ENCODE measurements at regions not wholly inside any gene's neighbourhood (a gene's known extent, or its start where the extent isn't known, plus 50 kb on each side); places are given as distances from the start of the nearest gene placed in this dataset.

DNA sequence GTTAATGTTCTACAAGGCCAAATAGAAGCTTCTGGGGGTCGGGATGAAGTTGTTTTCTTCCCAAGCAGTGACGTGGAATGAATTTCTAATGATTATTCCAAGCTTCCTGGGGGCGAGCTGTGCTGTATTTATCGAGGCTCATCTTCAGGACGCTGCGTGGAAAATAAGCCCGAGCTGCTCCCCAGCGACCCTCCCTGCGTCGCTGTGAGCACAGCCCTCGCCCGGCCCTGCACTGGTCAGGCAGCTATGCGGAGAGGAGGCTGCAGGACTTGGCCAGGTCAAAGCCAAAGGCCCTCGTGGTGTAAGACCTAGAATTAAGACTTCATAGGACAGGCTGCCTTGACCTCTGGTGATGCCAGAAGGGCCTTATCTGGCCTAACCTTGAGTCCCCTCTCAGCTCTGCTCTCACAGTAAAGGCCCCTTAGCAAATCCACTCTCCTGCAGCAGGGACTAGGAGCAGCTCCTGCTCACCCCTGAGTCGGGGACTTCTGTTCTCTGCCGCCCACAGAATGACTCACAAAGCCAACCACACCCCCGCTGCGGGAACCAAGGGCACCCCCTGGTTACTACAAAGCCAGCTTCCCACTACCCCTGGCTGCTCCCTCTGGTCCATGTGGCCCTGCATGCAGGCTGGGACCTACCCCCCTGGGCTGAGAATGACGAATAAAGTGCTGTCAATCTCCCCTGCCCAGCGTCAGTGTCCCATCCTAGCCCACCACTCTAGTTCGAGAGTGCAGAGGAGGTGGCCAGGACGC lies 501.6 kb downstream of the TCERG1L start:
- no peak for DNase-seq

GRCh38 chr10:130810856-130811255 lies 500.7 kb downstream of the TCERG1L start:
- DNase-seq: no peak

GRCh38 chr10:130812381-130813148 lies 499.0 kb downstream of the TCERG1L start:
- no peak for DNase-seq

- no peak for DNase-seq
Measured at GRCh38 chr10:130814610-130815009, 496.9 kb downstream of the TCERG1L start.

- no peak for DNase-seq
Measured at GRCh38 chr10:130816116-130816901, 495.2 kb downstream of the TCERG1L start.

GRCh38 chr10:130817046-130817624 lies 494.4 kb downstream of the TCERG1L start:
- DNase-seq: no peak

DNA sequence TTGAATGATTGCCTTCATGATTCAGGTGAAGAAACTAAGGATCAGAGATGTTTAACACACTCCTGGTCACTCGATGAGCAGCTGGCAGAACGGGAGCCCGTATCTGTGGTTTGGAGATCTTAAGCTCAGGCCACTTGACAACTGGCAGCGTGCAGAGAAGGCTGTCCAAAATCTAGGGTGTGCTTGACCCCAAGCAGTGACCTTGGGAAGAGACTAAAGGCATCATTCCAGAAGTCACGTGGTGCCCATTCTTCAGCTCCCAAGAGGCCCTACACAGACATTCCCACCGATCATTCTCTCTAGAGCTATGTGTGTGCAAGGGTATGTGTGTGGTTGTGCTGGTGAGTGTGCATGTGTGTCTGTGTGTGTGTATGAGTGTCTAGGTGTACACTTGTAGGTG lies 493.8 kb downstream of the TCERG1L start:
- DNase-seq: no peak

GRCh38 chr10:130820880-130821482 lies 490.5 kb downstream of the TCERG1L start:
- DNase-seq: no peak

GRCh38 chr10:130824230-130825014 lies 487.1 kb downstream of the TCERG1L start:
- no peak for DNase-seq

DNA sequence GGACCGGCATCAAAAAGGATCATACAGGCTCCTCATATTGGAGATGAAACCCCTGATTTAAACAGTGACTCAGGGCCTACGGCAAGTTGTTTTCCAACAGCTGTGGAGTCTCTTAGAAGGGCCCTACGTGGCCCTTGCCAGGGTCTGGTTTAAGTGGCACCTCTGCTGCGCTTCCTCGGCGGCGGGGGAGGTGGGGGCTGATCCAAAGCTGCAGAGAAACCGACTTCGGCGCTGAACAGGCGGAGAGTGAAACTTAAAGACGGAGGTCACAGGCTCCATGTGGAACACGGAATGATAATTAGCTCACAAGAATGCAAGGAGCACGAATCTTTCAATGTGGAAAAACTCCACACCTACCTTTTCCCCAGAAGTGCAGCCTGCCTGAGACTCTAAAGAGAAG lies 477.9 kb downstream of the TCERG1L start:
- DNase-seq: no peak

DNA sequence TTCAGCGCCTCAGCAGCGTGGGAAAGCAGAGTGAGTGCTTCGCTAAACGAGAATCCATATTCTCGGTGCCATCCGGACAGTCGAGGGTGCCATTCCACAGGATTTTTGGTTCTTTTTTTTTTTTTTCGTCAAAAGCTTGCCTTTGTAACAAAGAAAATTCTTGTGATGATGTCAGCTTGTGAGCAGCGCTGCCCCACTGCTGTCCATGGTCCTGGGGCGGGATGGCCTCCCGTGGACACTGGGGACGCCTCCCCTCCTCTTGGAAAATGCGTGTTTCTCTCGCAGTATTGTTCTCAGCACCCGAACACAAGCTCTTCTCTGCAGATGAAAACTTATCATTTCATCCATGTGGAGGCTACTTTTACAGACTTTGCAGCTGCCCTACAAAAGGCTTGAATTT lies 477.4 kb downstream of the TCERG1L start:
- DNase-seq: no peak

GRCh38 chr10:130834573-130834972 lies 476.9 kb downstream of the TCERG1L start:
- no peak for DNase-seq

DNA sequence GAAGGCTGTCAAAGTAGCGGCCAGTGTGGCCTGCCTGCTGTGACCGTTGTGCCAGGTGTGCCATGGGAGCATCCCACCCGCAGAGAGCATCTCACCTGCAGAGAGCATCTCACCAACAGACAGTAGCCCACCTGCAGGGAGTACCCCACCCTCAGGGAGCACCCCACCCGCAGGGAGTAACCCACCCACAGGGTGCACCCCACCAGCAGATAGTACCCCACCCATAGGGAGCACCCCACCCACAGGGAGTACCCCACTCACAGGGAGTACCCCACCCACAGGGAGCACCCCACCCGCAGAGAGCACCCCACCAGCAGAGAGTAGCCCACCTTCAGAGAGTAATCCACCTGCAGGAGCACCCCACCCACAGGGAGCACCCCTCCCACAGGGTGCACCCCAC lies 476.5 kb downstream of the TCERG1L start:
- DNase-seq: no peak

DNA sequence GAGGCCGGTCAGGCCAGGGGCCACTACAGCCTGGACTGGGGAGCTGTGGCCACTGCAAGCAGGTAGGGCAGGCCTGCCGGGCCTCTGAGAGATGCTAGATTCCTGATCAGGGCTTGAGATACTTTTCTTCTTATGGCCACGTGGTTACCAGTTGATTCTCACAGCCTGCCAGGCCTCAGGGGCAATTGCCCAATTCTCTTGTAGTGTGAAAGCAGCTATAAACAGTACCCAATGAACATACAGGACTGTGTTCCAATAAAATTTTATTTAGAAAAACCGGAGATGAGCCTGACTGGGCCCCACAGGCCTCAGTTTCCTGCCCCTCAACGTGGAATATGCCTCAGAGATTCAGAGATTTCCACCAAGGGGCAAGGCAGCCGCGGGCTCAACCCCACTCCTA lies 475.2 kb downstream of the TCERG1L start:
- no peak for DNase-seq

GRCh38 chr10:130843051-130843653 lies 468.4 kb downstream of the TCERG1L start:
- no peak for DNase-seq

DNA sequence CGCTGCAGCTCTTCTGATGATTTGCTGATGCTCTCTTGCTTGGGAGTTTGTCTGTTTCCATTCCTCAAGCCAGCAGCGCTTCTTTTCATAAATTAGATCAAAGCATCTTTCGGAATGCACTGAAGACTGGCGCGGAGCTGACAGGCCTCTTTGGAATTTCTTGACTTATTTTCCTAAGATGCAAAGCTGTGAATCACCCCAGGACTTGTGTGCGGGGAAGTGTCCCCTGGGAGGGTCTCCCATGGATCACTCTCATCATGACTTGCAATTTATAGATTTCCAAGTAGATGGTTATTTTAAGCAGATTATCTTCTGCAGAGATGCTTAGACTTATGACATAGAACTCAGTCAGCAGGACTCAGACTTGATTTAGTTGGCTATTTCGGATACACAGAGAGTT lies 467.2 kb downstream of the TCERG1L start:
- no peak for DNase-seq

DNA sequence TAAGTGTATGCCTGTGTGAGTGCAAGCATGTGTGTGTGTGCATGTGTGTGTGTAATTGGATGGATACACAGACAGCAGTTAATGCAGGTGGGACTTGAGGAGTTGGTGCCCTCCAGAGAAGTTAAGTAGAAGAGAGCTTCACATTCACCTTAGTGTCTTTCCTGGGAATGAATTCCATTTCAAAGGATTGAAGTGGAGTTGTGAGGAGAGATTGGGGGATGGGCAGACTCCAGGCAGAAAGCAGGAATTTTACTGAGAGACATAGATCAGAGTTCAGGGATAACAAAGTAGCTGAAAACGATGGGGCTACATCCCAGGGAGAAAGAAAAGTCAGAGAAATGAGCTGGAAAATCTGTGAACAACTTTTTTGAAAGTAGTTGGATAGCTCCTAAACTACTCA lies 464.4 kb downstream of the TCERG1L start:
- no peak for DNase-seq

- no peak for DNase-seq
Measured at GRCh38 chr10:130848855-130849254, 462.7 kb downstream of the TCERG1L start.

DNA sequence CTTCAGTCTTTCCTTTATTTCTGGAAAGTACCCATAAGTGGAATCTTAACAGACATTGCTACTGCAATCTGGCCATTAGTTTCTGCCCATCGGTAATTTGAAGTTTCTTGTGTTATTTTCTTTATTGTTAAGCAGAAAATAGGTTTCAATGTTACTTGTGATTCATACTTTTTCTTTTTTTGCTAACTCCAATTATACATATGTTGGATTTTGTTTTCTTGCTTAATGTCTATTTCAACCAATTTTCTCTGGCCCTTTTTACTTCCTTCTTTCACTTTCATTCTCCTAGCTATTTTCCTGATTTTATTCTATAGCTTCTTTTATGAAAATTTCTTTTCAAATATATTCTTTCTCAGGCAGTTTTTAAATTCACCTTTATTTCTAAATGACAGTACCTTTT lies 457.4 kb downstream of the TCERG1L start:
- DNase-seq: no peak

DNA sequence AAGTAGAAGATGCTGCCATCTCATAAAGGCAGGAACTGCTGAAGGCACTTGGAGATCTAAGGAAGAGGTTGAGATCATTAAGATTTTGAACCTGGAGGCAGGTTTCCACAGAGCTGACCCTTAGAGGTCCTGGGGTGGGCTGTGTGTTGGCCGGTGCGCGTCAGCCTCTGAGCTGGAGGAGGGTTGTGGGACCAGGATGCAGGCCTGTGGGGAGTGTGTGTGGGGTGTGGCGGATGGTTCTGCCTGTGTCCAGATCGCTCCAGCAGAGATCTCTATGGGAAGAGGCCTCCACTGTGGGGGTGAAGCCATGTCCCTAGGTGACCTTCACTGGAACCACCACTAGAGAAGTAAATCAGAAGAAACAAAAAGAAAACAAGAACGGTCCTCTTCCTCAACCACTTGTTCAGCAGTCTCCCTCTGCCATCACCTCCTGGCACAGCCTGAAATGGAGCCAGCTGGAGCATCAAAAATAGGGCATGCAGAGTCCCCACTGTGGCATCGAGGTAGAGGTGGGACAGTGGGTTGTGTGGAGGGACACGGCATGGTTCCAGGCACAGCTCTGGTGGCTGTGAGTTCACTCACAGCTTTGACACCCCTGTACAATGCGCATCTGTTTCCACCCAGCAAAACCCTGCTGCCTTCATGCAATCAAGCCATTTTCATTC lies 453.8 kb downstream of the TCERG1L start:
- DNase-seq: no peak

GRCh38 chr10:130858626-130859025 lies 452.9 kb downstream of the TCERG1L start:
- DNase-seq: no peak
